Retinal pigment epithelial cell (primary cell): ENCODE measurements at regions not wholly inside any gene's neighbourhood (a gene's known extent, or its start where the extent isn't known, plus 50 kb on each side); places are given as distances from the start of the nearest gene placed in this dataset.

ENCODE experiments used
- DNase-seq: peaks from one replicate; pipeline ENCODE4 v3.0.0-alpha.2; 2010; ENCODE audit warnings: low read depth
- H3K4me3 ChIP-seq: 2 replicates; pipeline ENCODE4 v1.5.1; 2011; ENCODE audit warnings: mild to moderate bottlenecking, low read length, control low read depth, moderate library complexity
- CTCF ChIP-seq: conservative IDR thresholded peaks from 2 replicates; pipeline ENCODE4 v1.5.1; 2011; ENCODE audit warnings: low read depth, low read length, control low read depth, inconsistent platforms

- DNase-seq = no peak
- TF ChIP-seq CTCF = no peak
- peak overlapping the region; percentile 25 for H3K4me3 ChIP-seq
Measured at GRCh38 chr10:10794046-10794445, 223.6 kb upstream of the CELF2 start.

- peak overlapping the region; percentile 25 for H3K4me3 ChIP-seq
- peak; percentile 89 for DNase-seq
- TF ChIP-seq CTCF = no peak
Measured at GRCh38 chr10:10794791-10795191, 222.9 kb upstream of the CELF2 start.

GRCh38 chr10:10796061-10796773 is 221.5 kb upstream of the CELF2 start:
- TF ChIP-seq CTCF = no peak
- DNase-seq = peak; percentile 58
- H3K4me3 ChIP-seq = no peak overlapping the region

GRCh38 chr10:10796774-10797415 is 220.8 kb upstream of the CELF2 start:
- TF ChIP-seq CTCF = no peak
- DNase-seq = peak; percentile 92

GRCh38 chr10:10797513-10797912 is 220.2 kb upstream of the CELF2 start:
- peak overlapping the region; percentile 10 for H3K4me3 ChIP-seq
- no peak for TF ChIP-seq CTCF
- DNase-seq = no peak

More at GRCh38 chr10:10796774-10797415, 220.8 kb upstream of the CELF2 start:
- H3K4me3 ChIP-seq = peak overlapping the region; percentile 8

- no peak for DNase-seq
- no peak for TF ChIP-seq CTCF
- H3K4me3 ChIP-seq = peak overlapping the region; percentile 33
Measured at GRCh38 chr10:10798102-10798863, 219.4 kb upstream of the CELF2 start.
